ENCODE measurements at regions not wholly inside any gene's neighbourhood (a gene's known extent, or its start where the extent isn't known, plus 50 kb on each side); places are given as distances from the start of the nearest gene placed in this dataset.

DNA sequence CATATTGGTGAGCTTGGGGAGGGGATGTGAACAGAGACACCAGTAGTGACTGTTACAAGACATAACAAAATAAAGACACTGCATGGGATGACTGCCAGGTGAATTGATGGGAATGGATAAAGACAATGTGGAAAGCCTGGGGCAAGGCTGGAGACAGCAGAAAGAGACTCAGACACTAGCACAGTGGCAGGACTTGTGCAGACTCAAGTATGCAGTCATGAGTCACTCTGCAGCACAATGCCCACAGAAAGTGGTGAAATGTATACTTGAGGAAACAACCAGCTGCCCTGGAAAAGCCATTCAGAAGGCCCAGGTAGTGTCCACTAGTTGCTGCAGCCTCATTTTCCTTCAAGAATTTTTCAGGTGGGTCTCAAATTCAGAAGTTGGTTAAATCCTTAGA is 452.3 kb downstream of the MID1IP1 start:
- Histone ChIP-seq H3K56ac (ENCODE audit: extremely low read depth, insufficient read depth, low read length) (no peak overlapping the region), H2BK15ac (ENCODE audit: low read depth, low read length) (no peak overlapping the region), H4K91ac (ENCODE audit: insufficient read depth, low read depth, low read length) (no peak overlapping the region), H3K79me1 (ENCODE audit: low read depth in 1 of 2, low read length in 2 of 2) (no peaks in the 10 kb centered on the region), H3K14ac (replicated peaks; ENCODE audit: low read depth, low read length) (no peak overlapping the region), H3K9me3 (ENCODE audit: control insufficient read depth, insufficient read depth, low read length) (no peaks in the 10 kb centered on the region), H3K9ac (ENCODE audit: low read depth, low read length) (no peak overlapping the region), H2AK5ac (ENCODE audit: low read depth, low read length) (no peak overlapping the region), H3K23ac (ENCODE audit: low read depth, low read length) (no peak overlapping the region), H3K27me3 (ENCODE audit: control insufficient read depth, insufficient read depth, low read length) (peaks cover 11% of the 10 kb centered on the region), H3K18ac (ENCODE audit: low read depth, low read length) (no peak overlapping the region), H3K4me2 (ENCODE audit: low read depth, low read length) (no peak overlapping the region), H3K4me3 (ENCODE audit: insufficient read depth, low read depth, low read length) (no peak overlapping the region), H3K36me3 (ENCODE audit: control insufficient read depth, insufficient read depth, low read length) (no peaks in the 10 kb centered on the region), H2BK5ac (ENCODE audit: low read depth, low read length, poor library complexity, severe bottlenecking) (no peak overlapping the region), H3K4ac (ENCODE audit: low read depth, low read length) (no peak overlapping the region), H2BK120ac (ENCODE audit: low read depth, low read length) (no peak overlapping the region), H2AK9ac (replicated peaks; ENCODE audit: low read depth, low read length, poor library complexity) (no peak overlapping the region), H4K8ac (ENCODE audit: low read depth in 2 of 2, low read length in 2 of 2) (no peak overlapping the region), H2BK20ac (ENCODE audit: low read depth, low read length) (no peak overlapping the region), H4K20me1 (ENCODE audit: insufficient read depth, low read length) (no peaks in the 10 kb centered on the region), H2AFZ (replicated peaks; ENCODE audit: low read length, poor library complexity) (no peak overlapping the region), H4K5ac (ENCODE audit: low read depth, low read length) (no peak overlapping the region), H3K9me1 (ENCODE audit: insufficient read depth, low read length) (no peaks in the 10 kb centered on the region), H3K4me1 (ENCODE audit: control insufficient read depth, insufficient read depth, low read length) (no peaks in the 10 kb centered on the region), H3K27ac (ENCODE audit: insufficient read depth, low read length) (no peak overlapping the region)
- intact Hi-C loops (cut with micrococcal nuclease) (no loop called here), in situ Hi-C loops (cut with MboI; ENCODE audit: low sequenced_read_pairs) (no loop called here), dilution Hi-C loops (cut with HindIII; ENCODE audit: low sequenced_read_pairs, unreplicated experiment) (no loop called here)
- TF ChIP-seq SMC3 (IDR thresholded peaks at IDR 0.05; ENCODE audit: low read depth, low read length) (no peak), RAD21 (IDR thresholded peaks at IDR 0.05; ENCODE audit: low read length) (no peak), CEBPB (IDR thresholded peaks at IDR 0.05; ENCODE audit: low read depth, low read length) (no peak), RCOR1 (IDR thresholded peaks at IDR 0.05; ENCODE audit: insufficient replicate concordance, low read length) (no peak), CHD1 (IDR thresholded peaks at IDR 0.05; ENCODE audit: low read depth, low read length) (no peak), RFX5 (IDR thresholded peaks at IDR 0.05; ENCODE audit: low read depth, low read length) (no peak), MXI1 (IDR thresholded peaks at IDR 0.05; ENCODE audit: borderline replicate concordance, low read depth, low read length) (no peak), POLR2A (IDR thresholded peaks at IDR 0.05; ENCODE audit: low read depth, low read length) (no peak), FOS (IDR thresholded peaks at IDR 0.05; ENCODE audit: low read depth, low read length) (no peak), MAZ (IDR thresholded peaks at IDR 0.05; ENCODE audit: borderline replicate concordance, low read depth, low read length) (no peak), BHLHE40 (IDR thresholded peaks at IDR 0.05; ENCODE audit: low read depth, low read length) (no peak), NFE2L2 (IDR thresholded peaks at IDR 0.05; ENCODE audit: low read depth, low read length) (no peak), MAFK (IDR thresholded peaks at IDR 0.05; ENCODE audit: low read depth, low read length) (no peak)
- TF ChIP-seq, protein P1, sequence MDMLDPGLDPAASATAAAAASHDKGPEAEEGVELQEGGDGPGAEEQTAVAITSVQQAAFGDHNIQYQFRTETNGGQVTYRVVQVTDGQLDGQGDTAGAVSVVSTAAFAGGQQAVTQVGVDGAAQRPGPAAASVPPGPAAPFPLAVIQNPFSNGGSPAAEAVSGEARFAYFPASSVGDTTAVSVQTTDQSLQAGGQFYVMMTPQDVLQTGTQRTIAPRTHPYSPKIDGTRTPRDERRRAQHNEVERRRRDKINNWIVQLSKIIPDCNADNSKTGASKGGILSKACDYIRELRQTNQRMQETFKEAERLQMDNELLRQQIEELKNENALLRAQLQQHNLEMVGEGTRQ (IDR thresholded peaks at IDR 0.05; ENCODE audit: low read depth, low read length): no peak
- TF ChIP-seq, protein P2, sequence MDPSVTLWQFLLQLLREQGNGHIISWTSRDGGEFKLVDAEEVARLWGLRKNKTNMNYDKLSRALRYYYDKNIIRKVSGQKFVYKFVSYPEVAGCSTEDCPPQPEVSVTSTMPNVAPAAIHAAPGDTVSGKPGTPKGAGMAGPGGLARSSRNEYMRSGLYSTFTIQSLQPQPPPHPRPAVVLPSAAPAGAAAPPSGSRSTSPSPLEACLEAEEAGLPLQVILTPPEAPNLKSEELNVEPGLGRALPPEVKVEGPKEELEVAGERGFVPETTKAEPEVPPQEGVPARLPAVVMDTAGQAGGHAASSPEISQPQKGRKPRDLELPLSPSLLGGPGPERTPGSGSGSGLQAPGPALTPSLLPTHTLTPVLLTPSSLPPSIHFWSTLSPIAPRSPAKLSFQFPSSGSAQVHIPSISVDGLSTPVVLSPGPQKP (IDR thresholded peaks at IDR 0.05; ENCODE audit: borderline replicate concordance, low read depth, low read length): no peak
- TF ChIP-seq, protein P3, sequence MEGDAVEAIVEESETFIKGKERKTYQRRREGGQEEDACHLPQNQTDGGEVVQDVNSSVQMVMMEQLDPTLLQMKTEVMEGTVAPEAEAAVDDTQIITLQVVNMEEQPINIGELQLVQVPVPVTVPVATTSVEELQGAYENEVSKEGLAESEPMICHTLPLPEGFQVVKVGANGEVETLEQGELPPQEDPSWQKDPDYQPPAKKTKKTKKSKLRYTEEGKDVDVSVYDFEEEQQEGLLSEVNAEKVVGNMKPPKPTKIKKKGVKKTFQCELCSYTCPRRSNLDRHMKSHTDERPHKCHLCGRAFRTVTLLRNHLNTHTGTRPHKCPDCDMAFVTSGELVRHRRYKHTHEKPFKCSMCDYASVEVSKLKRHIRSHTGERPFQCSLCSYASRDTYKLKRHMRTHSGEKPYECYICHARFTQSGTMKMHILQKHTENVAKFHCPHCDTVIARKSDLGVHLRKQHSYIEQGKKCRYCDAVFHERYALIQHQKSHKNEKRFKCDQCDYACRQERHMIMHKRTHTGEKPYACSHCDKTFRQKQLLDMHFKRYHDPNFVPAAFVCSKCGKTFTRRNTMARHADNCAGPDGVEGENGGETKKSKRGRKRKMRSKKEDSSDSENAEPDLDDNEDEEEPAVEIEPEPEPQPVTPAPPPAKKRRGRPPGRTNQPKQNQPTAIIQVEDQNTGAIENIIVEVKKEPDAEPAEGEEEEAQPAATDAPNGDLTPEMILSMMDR (conservative IDR thresholded peaks at IDR 0.05; ENCODE audit: low read depth, low read length): no peak
- ATAC-seq (ENCODE audit: low read depth) (no peak), DNase-seq (no peak)
- ChIA-PET CTCF (no interaction called here), POLR2A (ENCODE audit: unreplicated experiment) (no interaction called here)
- no TSS peak for BruUV-seq (replicated peaks)

Data from IMR-90 (cell line).